Endothelial cell of umbilical vein (primary cell): ENCODE measurements at regions not wholly inside any gene's neighbourhood (a gene's known extent, or its start where the extent isn't known, plus 50 kb on each side); places are given as distances from the start of the nearest gene placed in this dataset.

Experiments
- BruUV-seq: library from RNA; stranded (reverse); fragments of 400-500 nt; replicated peaks from 2 replicates; lab custom pipeline; 2021; lab: Mats Ljungman, UMichigan
- CTCF ChIA-PET: fragments of 300-600, 350-600 bp; sonication (Branson Sonifier 250); formaldehyde crosslinking; loops from one replicate; lab custom pipeline; 2021; ENCODE audit warnings: antibody characterized with exemption, inconsistent platforms; lab: Charles Lee
- POLR2A ChIA-PET: fragments of 300-600, 350-600 bp; sonication (Branson Sonifier 250); formaldehyde crosslinking; loops from one replicate; lab custom pipeline; 2021; ENCODE audit warnings: antibody characterized with exemption, inconsistent platforms; lab: Charles Lee
- DNase-seq: peaks from one replicate; pipeline ENCODE4 v3.0.0-alpha.2; 2011; ENCODE audit warnings: low read depth, low spot score
- FAIRE-seq: peaks from 2 replicates; lab custom pipeline; 2011; peaks lifted over from hg19 to GRCh38; lab: Jason Lieb, UNC
- H2AFZ ChIP-seq: 2 replicates; pipeline ENCODE4 v1.6.0; 2012; ENCODE audit warnings: low read depth, low read length, control low read depth, inconsistent platforms
- H3K27ac ChIP-seq: 2 replicates; pipeline ENCODE4 v1.5.1; 2011; ENCODE audit warnings: low read depth, mild to moderate bottlenecking, control low read depth, low read length, moderate library complexity; ENCODE audit not compliant: insufficient read depth
- H3K27me3 ChIP-seq, 2 experiments: 2 replicates each; pipeline versions ENCODE4 v1.6.0 to v1.6.1; 2011; ENCODE audit warnings: low read length in 2 of 2, mixed read lengths in 1 of 2; ENCODE audit not compliant: control insufficient read depth in 2 of 2, insufficient read depth in 2 of 2
- H3K36me3 ChIP-seq, 2 experiments: 2 replicates in 1 of 2; 3 replicates in 1 of 2; pipeline ENCODE4 v1.5.1; 2011; ENCODE audit warnings: low read length in 2 of 2, mild to moderate bottlenecking in 1 of 2, moderate library complexity in 1 of 2; ENCODE audit not compliant: control insufficient read depth in 2 of 2, insufficient read depth in 2 of 2; ENCODE audit errors: extremely low read depth in 1 of 2
- H3K4me1 ChIP-seq: 3 replicates; pipeline ENCODE4 v1.5.1; 2011; ENCODE audit warnings: mild to moderate bottlenecking, low read length; ENCODE audit not compliant: control insufficient read depth, insufficient read depth; ENCODE audit errors: extremely low read depth
- H3K4me2 ChIP-seq: 2 replicates; pipeline ENCODE4 v1.6.1; 2011; ENCODE audit warnings: low read length, control low read depth, mixed read lengths; ENCODE audit not compliant: insufficient read depth
- H3K4me3 ChIP-seq, 3 experiments: fragments of 200-600 bp in 1 of 3; sonication (generic), shearing (Covaris generic) in 1 of 3; replicated peaks in 1 of 3; 2 replicates each; pipeline ENCODE4 v1.5.1; 2011 to 2016; ENCODE audit warnings: control low read depth in 3 of 3, low read length in 3 of 3, mild to moderate bottlenecking in 2 of 3, inconsistent platforms in 1 of 3, low read depth in 1 of 3, moderate library complexity in 1 of 3; ENCODE audit not compliant: insufficient read depth in 1 of 3
- H3K79me2 ChIP-seq: 2 replicates; pipeline ENCODE4 v1.6.0; 2012; ENCODE audit warnings: low read length, inconsistent platforms; ENCODE audit not compliant: control insufficient read depth, insufficient read depth
- H3K9ac ChIP-seq: replicated peaks from 2 replicates; pipeline ENCODE3; 2011; ENCODE audit warnings: low read length, control low read depth; ENCODE audit not compliant: insufficient read depth; ENCODE audit errors: extremely low read depth
- H3K9me1 ChIP-seq: replicated peaks from 3 replicates; pipeline ENCODE4 v1.6.0; 2011; ENCODE audit warnings: mild to moderate bottlenecking, low read length; ENCODE audit not compliant: control insufficient read depth, insufficient read depth; ENCODE audit errors: extremely low read depth
- H3K9me3 ChIP-seq: replicated peaks from 2 replicates; pipeline ENCODE4 v1.5.1; 2012; ENCODE audit warnings: low read length, inconsistent platforms; ENCODE audit not compliant: control insufficient read depth, insufficient read depth
- H4K20me1 ChIP-seq: replicated peaks from 2 replicates; pipeline ENCODE3; 2011; ENCODE audit warnings: mild to moderate bottlenecking, low read length; ENCODE audit not compliant: control insufficient read depth, insufficient read depth; ENCODE audit errors: extremely low read depth
- CTCF ChIP-seq, 2 donors: IDR thresholded peaks; 1 replicate in 1 of 2; 2 replicates in 1 of 2; pipeline ENCODE4 v1.5.1; 2011; ENCODE audit warnings: low read length in 2 of 2, mild to moderate bottlenecking in 2 of 2, moderate library complexity in 2 of 2, control low read depth in 1 of 2, inconsistent platforms in 1 of 2, low read depth in 1 of 2; ENCODE audit not compliant: insufficient read depth in 1 of 2; ENCODE audit errors: extremely low read depth in 1 of 2
- EZH2 ChIP-seq: IDR thresholded peaks from 2 replicates; pipeline ENCODE4 v1.6.1; 2012; ENCODE audit warnings: borderline replicate concordance, low read depth, mild to moderate bottlenecking, moderate library complexity, low read length, inconsistent platforms; ENCODE audit not compliant: severe bottlenecking
- FOS ChIP-seq: IDR thresholded peaks from 2 replicates; pipeline ENCODE4 v1.6.1; 2011; ENCODE audit warnings: mild to moderate bottlenecking, low read length, moderate library complexity, borderline replicate concordance; ENCODE audit not compliant: insufficient read depth
- GATA2 ChIP-seq: IDR thresholded peaks from 2 replicates; pipeline ENCODE4 v1.7.0; 2011; ENCODE audit warnings: low read depth, mild to moderate bottlenecking, moderate library complexity, mixed read lengths, low read length; ENCODE audit not compliant: insufficient read length, insufficient read depth
- JUN ChIP-seq: IDR thresholded peaks from 2 replicates; pipeline ENCODE4 v1.6.1; 2011; ENCODE audit warnings: borderline replicate concordance, low read depth; ENCODE audit not compliant: insufficient read length, insufficient read depth
- MAX ChIP-seq: IDR thresholded peaks from 2 replicates; pipeline ENCODE4 v1.6.1; 2011; ENCODE audit not compliant: insufficient read depth, insufficient read length
- MYC ChIP-seq: IDR thresholded peaks from one replicate; pipeline ENCODE4 v1.6.1; 2011; ENCODE audit warnings: mild to moderate bottlenecking, low read depth, low read length
- POLR2A ChIP-seq: IDR thresholded peaks from 2 replicates; pipeline ENCODE4 v1.6.1; 2012; ENCODE audit warnings: low read depth, mild to moderate bottlenecking, control low read depth, low read length
- POLR2AphosphoS5 ChIP-seq: IDR thresholded peaks from 2 replicates; pipeline ENCODE4 v1.6.1; 2012; ENCODE audit warnings: low read depth, mild to moderate bottlenecking, control low read depth, low read length, moderate library complexity; ENCODE audit not compliant: insufficient read depth
- dilution Hi-C: fragments of 300-500 bp; cut with MboI; formaldehyde crosslinking; loops from one replicate; pipeline ENCODE4 v1.15.0; 2019; ENCODE audit warnings: low sequenced_read_pairs; ENCODE audit not compliant: extremely low pct_ligation_motif_present
- intact Hi-C: fragments of 100-400 bp; cut with micrococcal nuclease; formaldehyde crosslinking; loops from one replicate; pipeline ENCODE4 v1.10.0; 2022

DNA sequence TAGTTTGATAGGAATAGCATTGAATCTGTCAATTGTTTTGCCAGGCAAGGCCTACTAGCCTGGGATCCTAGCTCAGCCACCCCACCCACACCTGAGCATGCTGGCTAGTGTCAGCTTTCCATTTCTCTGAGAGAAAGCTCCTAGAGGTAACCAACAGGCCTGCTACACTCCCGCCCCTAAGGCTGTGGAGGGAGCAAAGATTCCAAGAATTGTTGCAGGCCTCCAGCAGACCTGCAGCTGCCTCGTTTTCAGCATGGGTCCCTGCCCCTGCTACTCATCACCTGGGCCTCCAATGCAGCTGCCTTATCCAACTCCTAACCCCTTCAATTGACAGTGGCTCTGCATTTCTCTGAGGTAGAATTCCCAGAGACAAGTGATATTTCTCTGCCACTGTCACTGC is 852.4 kb upstream of the MDGA2 start:
- Histone ChIP-seq H3K36me3 (no peaks in the 10 kb centered on the region), H3K79me2 (no peaks in the 10 kb centered on the region), H3K4me2 (no peak overlapping the region), H4K20me1 (no peaks in the 10 kb centered on the region), H3K4me3 (no peak overlapping the region), H3K27me3 (no peaks in the 10 kb centered on the region), H3K9me3 (no peaks in the 10 kb centered on the region), H2AFZ (no peak overlapping the region), H3K9ac (no peak overlapping the region), H3K4me1 (no peaks in the 10 kb centered on the region), H3K27ac (no peak overlapping the region), H3K9me1 (no peaks in the 10 kb centered on the region)
- BruUV-seq: no TSS peak
- no peak for FAIRE-seq
- no peak for TF ChIP-seq FOS
- TF ChIP-seq POLR2A: no peak
- TF ChIP-seq EZH2: no peak
- no peak for TF ChIP-seq MAX
- no peak for TF ChIP-seq GATA2
- no peak for TF ChIP-seq JUN
- TF ChIP-seq POLR2AphosphoS5: no peak
- no peak for TF ChIP-seq CTCF (IDR thresholded peaks at IDR 0.05; ENCODE audit: extremely low read depth in 1 of 2, insufficient read depth in 1 of 2, low read depth in 1 of 2, low read length in 2 of 2)
- no peak for TF ChIP-seq MYC
- no peak for DNase-seq
- dilution Hi-C loops: no loop called here
- intact Hi-C loops: no loop called here
- ChIA-PET POLR2A (no interaction called here), CTCF (no interaction called here)
